ENCODE measurements at regions not wholly inside any gene's neighbourhood (a gene's known extent, or its start where the extent isn't known, plus 50 kb on each side); places are given as distances from the start of the nearest gene placed in this dataset.

- DNase-seq (ENCODE audit: low read depth), result peak; percentile 98
These were observed 61.9 kb upstream of the CIBAR2 start for GRCh38 chr16:85173981-85174751.

GRCh38 chr16:85174871-85175723, 62.8 kb upstream of the CIBAR2 start:
- DNase-seq (ENCODE audit: low read depth), result peak; percentile 59

- DNase-seq (ENCODE audit: low read depth), result no peak
These were observed 63.5 kb upstream of the CIBAR2 start for GRCh38 chr16:85175724-85176233.

DNA sequence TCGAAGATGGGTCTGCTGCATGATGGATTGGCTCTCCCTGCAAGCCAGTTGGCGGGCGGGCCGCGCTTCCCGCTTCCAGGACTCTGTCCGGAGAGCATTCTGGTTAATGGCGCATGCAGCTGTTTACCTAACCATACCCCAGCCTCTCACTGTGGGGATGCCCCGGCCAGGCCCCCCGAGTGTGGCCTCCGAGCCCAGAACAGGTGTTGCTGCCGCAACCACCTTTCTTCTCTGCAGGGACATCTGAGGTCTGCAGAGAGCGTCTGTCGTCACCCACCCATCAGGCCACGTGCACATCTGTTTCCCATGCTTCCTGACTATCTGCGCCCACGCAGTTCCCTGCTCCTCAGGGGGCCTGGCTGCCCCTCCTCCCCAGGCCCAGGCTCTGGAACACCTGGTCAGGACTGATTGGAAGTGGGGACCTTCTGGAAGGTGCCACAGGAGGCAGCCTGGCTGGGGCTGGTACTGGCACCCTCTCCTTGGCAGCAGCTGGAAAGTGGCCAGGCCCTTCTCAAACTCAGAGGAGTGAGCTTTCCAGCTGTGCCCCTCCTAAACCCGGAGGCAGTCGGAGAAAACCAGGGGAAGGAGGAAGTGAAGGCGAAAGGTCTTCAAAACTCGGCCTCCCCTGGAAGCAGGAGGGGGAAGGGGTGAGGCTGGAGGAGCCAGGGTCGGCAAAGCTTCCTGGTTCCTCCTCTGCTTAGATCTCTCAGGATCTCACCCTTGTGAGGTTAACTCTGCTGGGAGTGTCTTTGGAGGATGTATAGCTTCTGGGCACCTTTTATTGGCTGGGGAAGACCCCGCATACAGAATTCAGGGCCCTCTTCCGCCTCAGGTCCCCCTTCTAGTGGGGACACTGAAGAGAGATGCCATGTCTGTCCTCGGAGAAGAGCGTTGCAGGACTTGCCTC, 64.5 kb upstream of the CIBAR2 start:
- no peak for DNase-seq (ENCODE audit: low read depth)

GRCh38 chr16:85177448-85177846, 65.2 kb upstream of the CIBAR2 start:
- DNase-seq (ENCODE audit: low read depth), result no peak

GRCh38 chr16:85178006-85178591, 65.8 kb upstream of the CIBAR2 start:
- no peak for DNase-seq (ENCODE audit: low read depth)

GRCh38 chr16:85178596-85178995, 66.3 kb upstream of the CIBAR2 start:
- no peak for DNase-seq (ENCODE audit: low read depth)

DNA sequence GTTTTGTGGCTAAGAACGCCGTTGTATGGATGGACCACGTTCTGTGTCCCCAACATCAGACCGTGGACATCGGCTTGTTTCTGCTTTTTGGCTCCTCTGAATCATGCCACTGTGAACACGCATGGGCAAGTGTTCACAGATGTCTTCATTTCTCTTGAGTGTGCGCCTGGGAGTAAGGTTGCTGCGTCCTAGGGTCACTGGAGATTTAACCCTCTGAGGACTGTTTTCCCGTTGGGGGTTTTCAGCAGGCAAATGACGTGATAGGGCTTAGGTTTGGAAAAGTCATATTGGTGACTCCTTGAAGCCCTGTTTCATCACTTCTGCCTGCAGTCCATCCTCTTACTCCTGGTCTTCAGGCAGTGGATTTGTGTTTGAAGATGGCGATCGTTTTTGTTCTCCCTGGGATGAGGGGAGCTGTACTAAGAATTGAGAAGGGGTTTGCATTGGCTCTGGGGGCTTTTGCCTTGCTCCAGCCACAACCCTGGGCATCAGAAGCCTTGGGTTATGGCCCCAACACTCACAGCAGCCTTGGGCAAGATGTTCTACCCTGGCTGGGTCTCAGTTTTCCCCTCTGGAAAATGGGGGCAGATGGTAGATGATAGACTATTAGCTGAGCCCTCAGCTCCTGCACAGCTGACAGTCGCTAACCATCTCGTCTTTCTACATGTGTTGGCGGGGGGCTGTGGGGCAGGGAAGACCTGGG, 67.2 kb upstream of the CIBAR2 start:
- DNase-seq (ENCODE audit: low read depth), result no peak

DNA sequence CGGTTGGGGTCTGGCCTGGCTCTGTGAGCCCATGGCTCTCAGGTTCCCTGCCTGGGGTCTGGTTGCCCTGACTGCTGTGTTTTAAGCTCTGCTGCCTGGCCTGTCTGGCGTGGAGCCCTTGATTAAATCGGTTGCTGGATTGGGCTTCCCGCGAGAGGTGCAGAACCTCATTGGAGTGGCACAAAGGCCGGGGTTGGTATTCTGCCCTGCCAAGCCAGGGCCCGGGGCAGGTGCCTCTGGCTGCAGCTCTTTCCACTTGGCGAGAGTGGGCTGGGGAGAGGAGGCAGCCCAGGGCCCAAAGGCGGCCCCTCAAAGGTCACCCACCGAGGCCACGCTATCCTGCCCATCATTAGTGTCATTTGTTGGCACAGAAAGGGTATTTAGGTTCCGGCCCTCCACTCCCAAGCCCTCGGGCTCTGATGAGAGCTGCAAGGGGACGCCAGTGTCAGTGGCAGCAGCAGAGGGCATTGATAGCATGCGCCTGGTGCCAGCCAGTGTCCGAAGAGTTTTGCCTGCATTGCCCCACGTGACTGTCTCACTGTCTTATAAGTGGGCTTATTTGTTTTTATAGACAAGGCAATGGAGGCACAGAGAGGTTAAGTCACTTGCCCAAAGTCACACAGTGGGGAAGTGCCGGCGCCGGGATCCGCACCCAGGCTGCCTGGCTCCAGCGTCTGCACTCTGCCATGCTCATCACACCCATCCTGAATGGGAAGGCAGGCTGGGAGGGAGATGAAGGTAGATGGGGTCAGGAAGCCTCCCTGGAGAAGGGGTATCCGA, 68.0 kb upstream of the CIBAR2 start:
- DNase-seq (ENCODE audit: low read depth), result no peak

DNA sequence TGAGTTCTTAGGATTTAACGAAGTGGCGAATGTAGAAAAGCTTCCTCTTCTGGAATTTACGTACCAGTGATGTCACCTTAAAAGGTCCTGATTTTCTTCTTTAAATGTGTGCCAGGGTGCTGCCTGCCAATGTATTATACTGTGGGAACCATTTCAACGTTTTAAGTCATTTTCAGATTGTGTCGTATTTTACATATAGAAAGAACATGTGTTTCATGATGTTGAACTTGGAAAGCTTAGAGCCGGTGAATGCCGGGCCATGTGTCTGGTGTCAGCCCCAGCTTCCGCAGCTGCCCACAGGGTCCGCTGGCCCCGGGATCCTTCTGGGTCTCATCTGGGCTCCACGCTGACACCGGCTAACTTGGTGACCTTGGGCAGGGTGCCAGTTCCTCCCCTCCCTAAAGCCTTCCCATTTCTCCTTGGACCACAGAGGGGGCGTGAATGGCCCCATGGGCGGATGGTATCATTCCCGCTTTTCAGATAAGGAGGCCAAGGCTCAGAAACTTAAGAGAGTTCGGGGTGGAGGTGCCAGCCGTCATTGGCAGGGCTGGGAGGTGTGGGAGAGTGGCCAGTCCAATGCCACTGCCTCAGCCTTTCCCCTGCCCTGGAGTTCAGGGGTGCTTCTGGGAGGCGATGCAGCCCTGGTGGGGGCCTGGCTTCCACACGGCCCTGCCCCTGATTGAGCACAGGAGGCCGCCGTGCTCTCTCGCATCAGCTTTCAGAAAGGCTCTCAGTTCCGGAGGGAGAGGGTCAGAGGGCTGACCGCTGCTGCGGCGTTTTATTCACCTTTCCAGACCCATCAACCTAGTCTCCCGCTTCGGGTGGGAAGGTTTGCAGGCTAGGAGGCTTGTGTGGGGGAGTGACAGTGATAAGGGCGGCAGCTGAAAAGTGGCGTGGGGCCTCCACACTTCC, 68.8 kb upstream of the CIBAR2 start:
- DNase-seq (ENCODE audit: low read depth), result no peak

DNA sequence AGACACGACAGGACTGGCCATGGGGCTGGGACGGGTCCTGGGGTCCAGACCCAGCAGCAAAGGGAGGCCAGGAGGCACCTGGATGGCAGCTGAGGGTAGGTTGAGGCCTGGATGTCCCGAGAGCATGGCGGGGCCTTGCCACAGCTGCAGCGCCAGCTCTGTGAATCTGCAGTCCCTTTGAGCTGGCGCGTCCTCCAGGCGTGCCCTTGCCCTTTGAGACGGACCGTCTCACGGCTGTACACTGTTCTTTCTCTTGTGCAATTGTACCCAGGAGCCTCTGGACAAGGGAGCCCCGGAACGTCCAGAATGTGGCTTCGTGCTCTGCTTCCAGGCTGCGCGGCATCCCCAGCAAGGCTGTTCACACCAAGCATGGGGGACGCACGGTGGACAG, 69.5 kb upstream of the CIBAR2 start:
- DNase-seq (ENCODE audit: low read depth), result no peak

- no peak for DNase-seq (ENCODE audit: low read depth)
These were observed 70.0 kb upstream of the CIBAR2 start for GRCh38 chr16:85182286-85182685.

- no peak for DNase-seq (ENCODE audit: low read depth)
These were observed 70.5 kb upstream of the CIBAR2 start for GRCh38 chr16:85182774-85183173.

DNA sequence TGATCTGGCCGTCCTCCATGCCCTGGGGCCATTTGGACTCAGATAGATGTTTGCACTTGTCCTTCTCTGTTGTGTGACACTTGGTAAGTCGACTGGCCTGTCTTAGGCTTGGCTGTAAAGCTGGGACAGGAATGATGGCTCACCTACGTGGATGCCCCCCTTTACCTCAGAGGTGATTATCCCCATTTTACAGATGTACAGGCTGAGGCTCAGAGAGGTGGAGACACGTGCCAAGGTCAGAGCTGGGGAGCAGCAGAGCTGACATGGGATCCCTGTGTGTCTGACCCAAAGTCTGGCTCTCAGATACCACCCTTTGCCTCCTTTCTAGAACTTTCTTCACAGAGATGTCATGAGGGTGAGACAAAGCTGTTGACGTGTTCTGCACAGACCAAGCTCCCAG, 71.3 kb upstream of the CIBAR2 start:
- DNase-seq (ENCODE audit: low read depth), result no peak

DNA sequence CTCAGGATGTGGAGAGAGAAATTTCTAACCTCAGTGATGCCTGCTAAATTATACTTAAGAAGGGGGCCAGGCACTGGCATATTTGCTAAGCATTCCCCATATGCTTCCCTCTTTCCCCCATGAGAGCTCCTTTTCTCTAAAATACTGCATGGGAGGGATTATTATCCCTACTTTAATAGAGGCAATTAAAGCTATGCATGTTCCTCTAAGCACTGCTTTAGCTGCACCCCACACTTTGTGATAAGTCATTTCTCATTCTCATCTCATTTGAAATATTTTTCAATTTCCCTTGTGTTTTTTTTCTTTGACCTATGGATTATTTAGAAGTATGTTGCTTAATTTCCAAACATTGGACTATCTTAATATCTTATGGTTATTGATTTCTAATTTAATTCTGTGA, 72.1 kb upstream of the CIBAR2 start:
- no peak for DNase-seq (ENCODE audit: low read depth)

GRCh38 chr16:85185303-85186100, 73.2 kb upstream of the CIBAR2 start:
- DNase-seq (ENCODE audit: low read depth), result no peak

DNA sequence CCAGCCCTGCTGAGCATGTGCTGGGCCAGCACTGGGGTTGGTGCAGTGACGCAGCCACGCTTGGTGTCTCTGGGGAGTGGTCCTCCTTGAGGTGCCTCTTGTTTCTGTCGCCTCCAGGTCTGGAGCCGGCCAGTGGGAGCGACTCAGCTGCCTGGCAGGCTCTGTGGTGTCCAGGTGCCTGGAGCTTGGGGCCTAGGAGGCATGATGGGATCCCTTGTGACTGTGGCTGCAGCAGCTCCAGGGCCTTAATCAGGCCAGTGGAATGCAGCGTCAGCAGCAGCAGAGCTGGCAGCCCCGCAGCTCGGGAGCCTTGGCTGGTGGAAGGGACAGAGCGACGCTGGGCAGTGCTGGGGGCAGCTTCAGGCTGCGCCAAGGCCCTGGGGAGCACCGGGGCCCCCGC, 74.7 kb upstream of the CIBAR2 start:
- peak; percentile 79 for DNase-seq (ENCODE audit: low read depth)

DNA sequence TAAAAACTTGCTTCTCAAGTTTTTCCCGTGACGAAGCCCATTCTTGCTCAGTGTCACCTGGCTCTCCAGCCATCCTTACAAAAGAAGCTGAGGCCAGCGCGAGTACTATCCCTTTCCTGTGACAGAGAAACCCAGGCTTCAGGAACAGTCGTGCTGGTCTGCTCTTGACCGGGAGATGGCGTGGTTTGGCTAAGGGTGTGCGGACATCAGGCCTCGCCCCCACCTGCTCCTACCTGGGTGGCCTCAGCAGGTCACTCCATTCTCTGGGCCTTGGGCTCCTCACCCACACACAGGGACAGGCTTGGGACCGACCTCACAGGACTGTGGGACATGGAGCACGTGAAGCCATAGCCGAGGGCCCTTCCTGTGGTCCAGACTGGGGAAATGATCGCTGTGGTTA, 75.2 kb upstream of the CIBAR2 start:
- no peak for DNase-seq (ENCODE audit: low read depth)
